Peyer's patch (tissue), 4 donors: ENCODE measurements at regions not wholly inside any gene's neighbourhood (a gene's known extent, or its start where the extent isn't known, plus 50 kb on each side); places are given as distances from the start of the nearest gene placed in this dataset.

Experiments used
- DNase-seq, 3 donors: peaks; one replicate each; pipeline ENCODE4 v3.0.0-alpha.2; 2017 to 2019
- H3K27ac ChIP-seq, 4 donors: fragments of 200-600 bp; sonication (generic); one replicate each; pipeline ENCODE4 v1.5.1; 2016 to 2019
- H3K27me3 ChIP-seq, 2 donors: fragments of 200-600 bp; sonication (generic); one replicate each; pipeline ENCODE4 v1.5.1; 2019
- H3K36me3 ChIP-seq, 3 donors: fragments of 200-600 bp; sonication (generic); one replicate each; pipeline ENCODE4 v1.5.1; 2016 to 2019
- H3K4me1 ChIP-seq, 4 donors: fragments of 200-600 bp; sonication (generic); one replicate each; pipeline ENCODE4 v1.5.1; 2016 to 2019
- H3K4me3 ChIP-seq, 4 donors: fragments of 200-600 bp; sonication (generic); 1 replicate in 3 of 4; 2 replicates in 1 of 4; pipeline ENCODE4 v1.5.1; 2016 to 2019; ENCODE audit warnings: mild to moderate bottlenecking in 1 of 4
- H3K9me3 ChIP-seq, 4 donors: fragments of 200-600 bp; sonication (generic); one replicate each; pipeline ENCODE4 v1.5.1; 2016 to 2019; ENCODE audit warnings: mild to moderate bottlenecking in 1 of 4
- CTCF ChIP-seq, 6 experiments: fragments of 450-650 bp in 4 of 6; fragments of 200-600 bp in 2 of 6; sonication (generic) in 1 of 6; IDR thresholded peaks; one replicate each; pipeline ENCODE4 v1.5.1; 2017 to 2019; ENCODE audit warnings: antibody characterized with exemption in 6 of 6, mild to moderate bottlenecking in 3 of 6, moderate library complexity in 1 of 6
- POLR2A ChIP-seq, 2 donors: fragments of 450-650 bp; IDR thresholded peaks; one replicate each; pipeline ENCODE4 v1.5.1; 2017; ENCODE audit warnings: antibody characterized with exemption in 2 of 2, mild to moderate bottlenecking in 2 of 2, moderate library complexity in 2 of 2
- small RNA-seq, 2 donors: library from RNA; depleted of rRNA; stranded (forward); fragments of <200 nt; gene quantifications; one replicate each; pipeline ENCODE3, GENCODE V24; 2016

GRCh38 chr2:75765798-75766197 is 55.1 kb upstream of the GCFC2 start:
- DNase-seq, result peak in 2 of 3 donors; percentile 47 to 50
- Histone ChIP-seq H3K27ac (peak overlapping the region in 2 of 4 donors; percentile 45 to 54), H3K4me3 (no peak overlapping the region), H3K27me3 (no peaks in the 10 kb centered on the region), H3K4me1 (no peaks in the 10 kb centered on the region), H3K36me3 (no peaks in the 10 kb centered on the region), H3K9me3 (no peaks in the 10 kb centered on the region)
- TF ChIP-seq CTCF (IDR thresholded peaks at IDR 0.05) (no peak), POLR2A (IDR thresholded peaks at IDR 0.05) (no peak)

GRCh38 chr2:75764611-75765010 is 53.9 kb upstream of the GCFC2 start:
- Histone ChIP-seq H3K4me1 (no peaks in the 10 kb centered on the region), H3K27me3 (no peaks in the 10 kb centered on the region), H3K27ac (peak overlapping the region in 2 of 4 donors; percentile 45 to 54), H3K36me3 (no peaks in the 10 kb centered on the region), H3K4me3 (no peak overlapping the region), H3K9me3 (no peaks in the 10 kb centered on the region)
- no peak for TF ChIP-seq CTCF (IDR thresholded peaks at IDR 0.05)
- TF ChIP-seq POLR2A (IDR thresholded peaks at IDR 0.05), result no peak
- DNase-seq, result peak in 1 of 3 donors; percentile 45

Small RNA genes in the stretch of these regions (small RNA-seq; reads per million reads assigned to genes)
- gene RN7SKP164, result 0 reads per million in 2 donors
